Activated naive CD4-positive, alpha-beta T cell treated with anti-CD3 and anti-CD28 coated beads, Interleukin-2, amount 50 U/mL, for 16 hours (primary cell): ENCODE measurements at regions not wholly inside any gene's neighbourhood (a gene's known extent, or its start where the extent isn't known, plus 50 kb on each side); places are given as distances from the start of the nearest gene placed in this dataset.

Source experiments
- DNase-seq: peaks from one replicate; pipeline ENCODE4 v3.0.0-alpha.2; 2020

DNA sequence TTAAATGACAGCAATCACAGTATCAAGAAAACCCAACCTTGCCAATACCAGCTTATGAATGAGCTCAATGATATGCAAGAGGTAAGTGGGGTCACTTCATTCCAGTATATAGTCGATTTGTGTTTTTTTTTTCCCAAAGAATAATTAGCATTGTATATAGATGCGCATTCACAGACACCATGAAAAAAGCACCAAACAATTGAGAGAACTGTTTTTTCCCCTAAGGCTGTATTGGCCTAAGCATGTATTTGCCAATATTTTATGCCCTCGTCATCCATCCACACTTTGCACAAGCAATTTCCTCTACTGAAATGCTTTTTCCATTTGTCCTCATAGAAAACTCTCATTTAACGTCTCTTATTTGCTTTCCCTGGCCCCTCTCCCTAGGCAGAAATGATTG lies 213.7 kb downstream of the SAMD5 start:
- no peak for DNase-seq

- no peak for DNase-seq
Measured at GRCh38 chr6:147724454-147724853, 216.0 kb downstream of the SAMD5 start.

DNA sequence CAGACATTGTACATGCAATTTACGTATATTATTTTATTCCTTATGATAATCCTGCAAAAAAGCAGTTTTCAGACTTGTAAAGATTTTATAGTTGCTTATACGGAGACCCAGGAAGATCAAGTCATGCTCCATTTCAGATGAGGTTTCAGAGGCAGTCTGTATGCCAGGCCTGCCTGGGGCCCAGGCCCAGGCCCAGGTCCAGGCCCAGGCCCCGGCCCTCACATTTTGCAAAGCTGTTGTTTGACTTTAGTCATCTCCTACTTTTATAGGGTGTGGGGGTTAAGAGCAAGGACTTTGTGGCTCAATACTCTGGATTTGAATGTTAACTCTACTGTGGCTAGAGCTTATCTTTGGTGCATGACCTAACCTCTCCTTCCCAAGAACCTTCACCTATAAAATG lies 217.9 kb downstream of the SAMD5 start:
- DNase-seq = no peak

DNA sequence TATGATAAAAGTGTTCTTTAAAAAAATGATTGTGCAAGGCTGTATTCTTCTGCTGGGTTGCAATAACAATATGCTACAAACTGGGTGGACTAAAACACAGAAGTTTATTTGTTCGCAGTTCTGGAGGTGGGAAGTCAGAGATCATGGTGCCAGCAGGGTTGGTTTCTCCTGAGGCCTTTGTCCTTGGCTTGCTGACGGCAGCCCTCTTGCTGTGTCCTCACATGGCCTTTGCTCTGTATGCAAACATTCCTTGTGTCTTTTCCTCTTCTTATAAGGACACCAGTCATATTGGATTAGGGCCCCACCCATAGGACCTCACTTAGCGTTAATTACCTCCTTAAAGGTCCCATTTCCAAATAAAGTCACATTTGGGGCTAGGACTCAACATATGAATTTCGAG lies 220.4 kb downstream of the SAMD5 start:
- no peak for DNase-seq

GRCh38 chr6:147733686-147734085 lies 225.2 kb downstream of the SAMD5 start:
- no peak for DNase-seq

GRCh38 chr6:147734151-147734550 lies 225.7 kb downstream of the SAMD5 start:
- DNase-seq = no peak

GRCh38 chr6:147735924-147736323 lies 227.4 kb downstream of the SAMD5 start:
- no peak for DNase-seq

GRCh38 chr6:147737115-147737514 lies 228.6 kb downstream of the SAMD5 start:
- no peak for DNase-seq

- no peak for DNase-seq
Measured at GRCh38 chr6:147738099-147738498, 229.6 kb downstream of the SAMD5 start.

GRCh38 chr6:147738516-147739162 lies 230.1 kb downstream of the SAMD5 start:
- DNase-seq = no peak

DNA sequence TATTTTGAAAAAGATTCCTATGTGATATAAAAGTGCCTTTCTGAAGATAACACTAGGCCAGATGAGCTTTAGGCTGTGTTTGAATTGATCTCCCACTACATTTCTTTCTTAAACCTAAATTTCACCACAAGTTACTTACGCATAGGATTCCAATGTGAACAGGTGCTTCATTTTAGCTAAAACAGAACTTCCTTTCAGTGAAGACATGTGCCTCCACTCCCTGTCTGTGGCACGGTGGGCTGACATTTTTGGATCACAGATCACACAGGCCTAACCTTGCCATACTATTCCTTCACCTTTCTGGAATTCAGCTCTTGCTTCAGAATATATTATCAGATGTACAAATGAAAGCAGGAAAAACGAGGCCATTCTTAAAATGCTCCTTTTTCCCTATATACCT lies 231.8 kb downstream of the SAMD5 start:
- no peak for DNase-seq

DNA sequence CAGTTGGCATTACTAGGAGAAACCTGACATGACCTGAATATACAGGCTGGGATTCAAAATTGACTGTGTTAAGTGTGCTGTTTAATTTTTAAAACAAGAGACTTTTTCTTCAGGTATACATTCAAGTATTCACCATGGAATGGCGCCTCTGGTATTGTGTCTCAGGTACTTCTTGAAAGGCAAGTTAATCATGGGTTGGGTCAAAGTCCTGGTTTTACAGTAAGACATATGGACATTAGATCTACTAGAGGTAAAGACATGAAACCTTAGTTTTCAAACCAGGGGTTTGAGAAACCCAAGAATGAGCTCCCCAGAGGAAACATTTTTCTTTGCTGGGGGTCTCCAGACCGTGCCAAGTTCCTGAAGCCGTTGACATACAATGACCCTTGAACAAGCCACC lies 232.4 kb downstream of the SAMD5 start:
- no peak for DNase-seq

DNA sequence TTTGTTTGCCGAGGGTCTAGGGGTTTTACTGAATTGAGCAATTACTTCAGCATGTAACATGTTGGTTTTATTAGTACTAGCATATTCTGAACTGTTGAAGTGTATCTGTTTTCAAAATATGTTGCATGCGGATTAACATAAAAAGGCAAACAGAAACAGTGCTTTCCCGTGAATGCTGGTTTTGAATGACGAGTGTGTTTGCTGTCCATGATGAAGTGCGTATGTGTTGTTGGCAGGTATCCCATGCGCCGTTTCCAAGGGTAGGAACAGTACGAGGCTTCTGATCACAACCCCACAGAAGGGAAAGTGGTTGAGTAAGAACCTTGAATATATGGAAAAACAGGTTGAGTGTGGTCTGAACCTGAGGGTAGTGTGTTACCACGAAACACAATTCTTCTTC lies 232.9 kb downstream of the SAMD5 start:
- no peak for DNase-seq

DNA sequence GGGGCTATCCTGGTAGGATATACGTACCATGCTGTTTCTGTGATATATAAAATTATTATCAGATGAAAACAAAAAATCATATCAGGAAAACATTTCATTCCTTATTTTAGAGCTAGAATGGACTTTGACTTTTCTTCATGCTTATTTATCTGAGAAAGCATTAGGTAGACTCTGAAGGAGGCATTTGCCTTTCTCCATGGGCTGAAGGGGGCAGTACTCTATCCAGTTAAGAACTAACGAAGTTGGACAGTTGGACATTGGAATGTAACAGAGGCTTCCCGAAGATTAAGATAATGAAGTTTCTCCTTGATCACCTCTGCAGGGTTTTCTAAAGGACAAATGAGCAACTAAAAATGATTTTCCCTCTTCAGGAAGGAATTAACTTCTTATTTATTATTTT lies 233.9 kb downstream of the SAMD5 start:
- no peak for DNase-seq

GRCh38 chr6:147744012-147744411 lies 235.5 kb downstream of the SAMD5 start:
- no peak for DNase-seq

DNA sequence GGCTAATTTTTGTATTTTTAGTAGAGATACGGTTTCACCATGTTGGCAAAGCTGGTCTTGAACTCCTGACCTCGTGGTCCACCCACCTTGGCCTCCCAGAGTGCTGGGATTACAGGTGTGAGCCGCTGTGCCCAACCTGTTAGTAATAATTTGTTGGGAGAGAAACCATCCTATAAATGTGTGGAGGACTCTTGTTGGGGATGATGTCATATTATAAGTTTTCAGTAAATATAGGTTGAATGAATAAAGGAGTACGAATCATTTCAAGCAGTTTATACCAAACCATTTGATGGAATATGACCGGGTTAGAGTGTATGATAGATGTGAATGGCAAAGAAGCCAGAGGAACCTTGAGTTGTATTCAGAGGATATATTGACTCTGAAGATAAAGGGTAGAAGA lies 240.8 kb downstream of the SAMD5 start:
- no peak for DNase-seq

- DNase-seq = no peak
Measured at GRCh38 chr6:147750413-147750812, 241.9 kb downstream of the SAMD5 start.

- DNase-seq = no peak
Measured at GRCh38 chr6:147751232-147751631, 242.7 kb downstream of the SAMD5 start.

GRCh38 chr6:147752689-147753403 lies 244.4 kb downstream of the SAMD5 start:
- no peak for DNase-seq

DNA sequence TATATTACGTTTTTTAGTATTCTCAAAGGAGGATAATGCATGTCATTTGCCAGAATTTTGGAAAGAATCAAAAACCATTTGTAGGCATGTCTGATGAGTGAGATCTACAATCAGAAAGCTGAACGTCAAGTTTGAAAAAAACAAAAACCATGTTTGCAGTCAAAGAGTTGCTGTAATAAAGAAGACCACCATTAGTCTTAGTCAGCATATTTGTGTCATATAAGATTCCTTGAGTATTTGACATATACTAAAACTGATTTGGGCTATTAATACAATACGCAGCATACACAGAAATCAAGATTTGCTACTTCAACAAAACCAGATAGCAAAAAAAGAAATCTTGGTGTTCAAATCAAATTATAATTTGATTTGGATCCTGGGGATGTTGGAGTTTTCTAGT lies 247.5 kb downstream of the SAMD5 start:
- DNase-seq = no peak

GRCh38 chr6:147756891-147757290 lies 248.4 kb downstream of the SAMD5 start:
- no peak for DNase-seq

- no peak for DNase-seq
Measured at GRCh38 chr6:147757291-147757690, 248.8 kb downstream of the SAMD5 start.

DNA sequence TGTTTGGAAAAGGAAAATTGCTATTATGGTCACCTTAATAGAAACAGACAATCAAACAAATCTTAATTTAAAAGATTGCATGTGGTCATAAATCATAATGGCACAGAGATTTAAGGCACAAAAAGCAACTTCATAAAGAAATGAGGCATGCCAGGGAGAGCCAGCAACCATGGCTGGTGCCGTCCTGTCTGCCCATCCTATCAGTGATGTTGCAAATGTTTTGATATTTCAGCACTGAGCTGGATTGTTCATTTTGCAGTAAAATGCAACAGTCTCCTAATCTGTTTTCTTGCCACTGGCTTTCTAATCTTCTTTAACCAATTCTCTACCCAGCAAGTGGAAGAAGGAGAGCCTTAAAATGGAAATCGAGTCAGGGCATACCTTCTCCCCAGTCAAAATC lies 249.8 kb downstream of the SAMD5 start:
- DNase-seq = no peak

- DNase-seq = no peak
Measured at GRCh38 chr6:147759093-147759492, 250.6 kb downstream of the SAMD5 start.

DNA sequence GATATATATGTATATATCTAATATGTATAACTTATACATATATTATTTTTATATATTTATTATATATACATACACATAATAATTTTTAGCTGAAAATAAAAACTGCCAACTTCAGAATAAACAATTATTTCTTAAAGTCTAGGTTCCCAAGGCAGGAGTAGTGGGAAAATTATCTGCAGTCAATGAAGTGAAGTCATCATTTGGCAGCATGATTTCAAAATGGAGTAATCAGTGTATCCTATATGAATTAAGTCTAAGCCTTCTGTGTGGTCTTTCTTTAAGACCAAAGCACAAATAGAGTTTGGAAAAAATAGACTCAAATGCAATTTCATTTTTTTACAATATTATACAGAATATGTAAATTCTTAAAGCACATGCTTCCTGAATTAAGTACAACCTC lies 251.0 kb downstream of the SAMD5 start:
- no peak for DNase-seq
